ENCODE measurements at regions not wholly inside any gene's neighbourhood (a gene's known extent, or its start where the extent isn't known, plus 50 kb on each side); places are given as distances from the start of the nearest gene placed in this dataset.

GRCh38 chr5:106730506-106730905 is 940.2 kb downstream of the EFNA5 start:
- TF ChIP-seq CTCF (conservative IDR thresholded peaks at IDR 0.05; ENCODE audit: low read length) (no peak), EZH2phosphoT487 (IDR thresholded peaks at IDR 0.05; ENCODE audit: borderline replicate concordance, low read depth, low read length) (no peak)
